CD14-positive monocyte (primary cell): ENCODE measurements at regions not wholly inside any gene's neighbourhood (a gene's known extent, or its start where the extent isn't known, plus 50 kb on each side); places are given as distances from the start of the nearest gene placed in this dataset.

Experiments
- DNase-seq, 3 donors: peaks; one replicate each; pipeline ENCODE4 v3.0.0-alpha.2; 2011 to 2022
- H2AFZ ChIP-seq: 2 replicates; pipeline ENCODE4 v1.6.0; 2012; ENCODE audit warnings: mild to moderate bottlenecking, low read depth, low read length, inconsistent platforms; ENCODE audit not compliant: insufficient read depth, poor library complexity, severe bottlenecking
- H3K27ac ChIP-seq, 2 donors: 1 replicate in 1 of 2; 2 replicates in 1 of 2; pipeline ENCODE4 v1.5.1; 2012 to 2013; ENCODE audit warnings: low read length in 2 of 2, control low read depth in 1 of 2, inconsistent platforms in 1 of 2, low read depth in 1 of 2, mild to moderate bottlenecking in 1 of 2
- H3K27me3 ChIP-seq, 2 donors: one replicate each; pipeline versions ENCODE4 v1.6.0 to v1.6.1; 2011 to 2013; ENCODE audit warnings: low read length in 2 of 2; ENCODE audit not compliant: control insufficient read depth in 2 of 2, insufficient read depth in 2 of 2
- H3K36me3 ChIP-seq, 2 donors: replicated peaks in 1 of 2; 1 replicate in 1 of 2; 2 replicates in 1 of 2; pipeline versions ENCODE4 v1.5.1 to v1.6.1; 2012 to 2013; ENCODE audit warnings: low read length in 2 of 2, control low read depth in 1 of 2, inconsistent platforms in 1 of 2, mild to moderate bottlenecking in 1 of 2; ENCODE audit not compliant: insufficient read depth in 2 of 2, control insufficient read depth in 1 of 2
- H3K4me1 ChIP-seq, 2 donors: 1 replicate in 1 of 2; 2 replicates in 1 of 2; pipeline versions ENCODE4 v1.5.1 to v1.6.1; 2012 to 2013; ENCODE audit warnings: low read length in 2 of 2, control low read depth in 1 of 2, inconsistent platforms in 1 of 2, mild to moderate bottlenecking in 1 of 2, moderate library complexity in 1 of 2; ENCODE audit not compliant: insufficient read depth in 2 of 2, control insufficient read depth in 1 of 2
- H3K4me2 ChIP-seq: replicated peaks from 2 replicates; pipeline ENCODE3; 2012; ENCODE audit warnings: low read length, moderate library complexity, mild to moderate bottlenecking; ENCODE audit not compliant: poor library complexity, severe bottlenecking; ENCODE audit errors: extremely low read depth
- H3K4me3 ChIP-seq, 3 experiments: fragments of 200-600 bp in 1 of 3; sonication (generic) in 1 of 3; replicated peaks in 1 of 3; 1 replicate in 2 of 3; 2 replicates in 1 of 3; pipeline ENCODE4 v1.5.1; 2011 to 2013; ENCODE audit warnings: low read length in 3 of 3, mild to moderate bottlenecking in 3 of 3, control low read depth in 2 of 3, low read depth in 2 of 3, inconsistent platforms in 1 of 3, moderate library complexity in 1 of 3
- H3K79me2 ChIP-seq: 2 replicates; pipeline ENCODE4 v1.6.0; 2012; ENCODE audit warnings: mild to moderate bottlenecking, control low read depth, inconsistent platforms, low read length, moderate library complexity; ENCODE audit not compliant: insufficient read depth
- H3K9ac ChIP-seq: 2 replicates; pipeline ENCODE4 v1.6.0; 2017; ENCODE audit warnings: low read length, mild to moderate bottlenecking; ENCODE audit not compliant: insufficient read depth, poor library complexity, severe bottlenecking
- H3K9me3 ChIP-seq, 2 donors: replicated peaks in 1 of 2; 1 replicate in 1 of 2; 2 replicates in 1 of 2; pipeline versions ENCODE4 v1.5.1 to v1.6.1; 2012 to 2013; ENCODE audit warnings: low read length in 2 of 2, control low read depth in 1 of 2; ENCODE audit not compliant: control insufficient read depth in 1 of 2, insufficient read depth in 1 of 2
- H4K20me1 ChIP-seq: 2 replicates; pipeline ENCODE4 v1.6.0; 2012; ENCODE audit warnings: mild to moderate bottlenecking, low read length, control low read depth, moderate library complexity; ENCODE audit not compliant: insufficient read depth
- H3K27ac Mint-ChIP-seq, 7 donors: one replicate each; pipeline ENCODE4 v1.8.0; 2020; ENCODE audit warnings: mild to moderate bottlenecking in 7 of 7, mixed read lengths in 7 of 7, moderate library complexity in 6 of 7, inconsistent platforms in 2 of 7
- H3K27me3 Mint-ChIP-seq, 3 donors: one replicate each; pipeline ENCODE4 v1.8.0; 2021 to 2022; ENCODE audit warnings: low read depth in 3 of 3, mild to moderate bottlenecking in 3 of 3, mixed read lengths in 3 of 3, moderate library complexity in 3 of 3, inconsistent platforms in 1 of 3
- H3K36me3 Mint-ChIP-seq, 2 donors: one replicate each; pipeline ENCODE4 v1.8.0; 2020; ENCODE audit warnings: mixed read lengths in 2 of 2, inconsistent platforms in 1 of 2, mild to moderate bottlenecking in 1 of 2
- H3K4me1 Mint-ChIP-seq: one replicate; pipeline ENCODE4 v1.8.0; 2020; ENCODE audit warnings: mild to moderate bottlenecking, mixed read lengths
- H3K4me3 Mint-ChIP-seq, 2 donors: one replicate each; pipeline ENCODE4 v1.8.0; 2020; ENCODE audit warnings: mild to moderate bottlenecking in 2 of 2, mixed read lengths in 2 of 2, moderate library complexity in 1 of 2
- H3K9me3 Mint-ChIP-seq, 7 donors: one replicate each; pipeline ENCODE4 v1.8.0; 2020 to 2022; ENCODE audit warnings: mixed read lengths in 7 of 7, mild to moderate bottlenecking in 6 of 7, moderate library complexity in 6 of 7, inconsistent platforms in 2 of 7
- CTCF ChIP-seq: fragments of 200-600 bp; IDR thresholded peaks from one replicate; pipeline ENCODE4 v1.8.0; 2022; ENCODE audit warnings: antibody characterized with exemption, mild to moderate bottlenecking
- WGBS: methylation state at CpG from one replicate; pipeline ENCODE4 v1.1.5; 2013; ENCODE audit warnings: missing lambda C conversion rate; ENCODE audit not compliant: insufficient coverage; 5-methylcytosine and 5-hydroxymethylcytosine counted together
- intact Hi-C, 2 donors: fragments of 100-400 bp; cut with micrococcal nuclease; formaldehyde crosslinking; loops; one replicate each; pipeline versions ENCODE4 v1.15.0 to v1.15.1; 2023

- H3K9me3 ChIP-seq, result peaks cover 0 to 3% of the 10 kb centered on the region in 2 donors
- no peak overlapping the region for H3K27ac Mint-ChIP-seq
- no peak overlapping the region for H3K27ac ChIP-seq
- peaks cover 10% of the 10 kb centered on the region for H3K4me1 Mint-ChIP-seq
- DNase-seq, result no peak
- peaks cover 13 to 22% (median 16%) of the 10 kb centered on the region in 3 donors for H3K27me3 Mint-ChIP-seq
- intact Hi-C loops, result loop anchor here in 1 of 2 donors (10.0 kb wide), 1 partner anchor 61 kb away; no protein-coding TSS in a partner anchor
- no peak for TF ChIP-seq CTCF
- H3K36me3 ChIP-seq, result no peaks in the 10 kb centered on the region
- H3K4me2 ChIP-seq, result no peak overlapping the region
- H3K79me2 ChIP-seq, result no peaks in the 10 kb centered on the region
- H3K9ac ChIP-seq, result no peak overlapping the region
- H3K36me3 Mint-ChIP-seq, result no peaks in the 10 kb centered on the region
- peaks cover 3 to 5% of the 10 kb centered on the region in 2 donors for H3K4me1 ChIP-seq
- WGBS, result no CpG with 5 or more reads among the region's 1 CpG
- no peak overlapping the region for H3K4me3 ChIP-seq
- no peak overlapping the region for H2AFZ ChIP-seq
- H4K20me1 ChIP-seq, result no peaks in the 10 kb centered on the region
- H3K27me3 ChIP-seq, result peaks cover 9 to 19% of the 10 kb centered on the region in 2 donors
- no peak overlapping the region for H3K4me3 Mint-ChIP-seq
- H3K9me3 Mint-ChIP-seq, result peaks cover 0 to 4% (median 0%) of the 10 kb centered on the region in 7 donors
These were observed 2109.4 kb upstream of the PIK3C3 start for GRCh38 chr18:39845631-39846030.

GRCh38 chr18:39845106-39845505 is 2109.9 kb upstream of the PIK3C3 start:
- no peaks in the 10 kb centered on the region for H3K36me3 ChIP-seq
- no peak overlapping the region for H3K27ac Mint-ChIP-seq
- H3K79me2 ChIP-seq, result no peaks in the 10 kb centered on the region
- no peaks in the 10 kb centered on the region for H4K20me1 ChIP-seq
- H3K4me3 Mint-ChIP-seq, result no peak overlapping the region
- no peak for DNase-seq
- H3K27me3 Mint-ChIP-seq, result peaks cover 15 to 26% (median 16%) of the 10 kb centered on the region in 3 donors
- no peak overlapping the region for H3K27ac ChIP-seq
- H2AFZ ChIP-seq, result no peak overlapping the region
- peaks cover 3 to 5% of the 10 kb centered on the region in 2 donors for H3K4me1 ChIP-seq
- no peaks in the 10 kb centered on the region for H3K36me3 Mint-ChIP-seq
- H3K4me1 Mint-ChIP-seq, result peaks cover 10% of the 10 kb centered on the region
- no peak overlapping the region for H3K4me3 ChIP-seq
- H3K4me2 ChIP-seq, result no peak overlapping the region
- H3K27me3 ChIP-seq, result peaks cover 11 to 24% of the 10 kb centered on the region in 2 donors
- WGBS, result no CpG with 5 or more reads among the region's 2 CpGs
- peaks cover 0 to 4% (median 0%) of the 10 kb centered on the region in 7 donors for H3K9me3 Mint-ChIP-seq
- intact Hi-C loops, result loop anchor here in 1 of 2 donors (10.0 kb wide), 1 partner anchor 60 kb away; no protein-coding TSS in a partner anchor
- TF ChIP-seq CTCF, result no peak
- H3K9me3 ChIP-seq, result peaks cover 0 to 3% of the 10 kb centered on the region in 2 donors
- no peak overlapping the region for H3K9ac ChIP-seq
